ENCODE measurements at regions not wholly inside any gene's neighbourhood (a gene's known extent, or its start where the extent isn't known, plus 50 kb on each side); places are given as distances from the start of the nearest gene placed in this dataset.

DNA sequence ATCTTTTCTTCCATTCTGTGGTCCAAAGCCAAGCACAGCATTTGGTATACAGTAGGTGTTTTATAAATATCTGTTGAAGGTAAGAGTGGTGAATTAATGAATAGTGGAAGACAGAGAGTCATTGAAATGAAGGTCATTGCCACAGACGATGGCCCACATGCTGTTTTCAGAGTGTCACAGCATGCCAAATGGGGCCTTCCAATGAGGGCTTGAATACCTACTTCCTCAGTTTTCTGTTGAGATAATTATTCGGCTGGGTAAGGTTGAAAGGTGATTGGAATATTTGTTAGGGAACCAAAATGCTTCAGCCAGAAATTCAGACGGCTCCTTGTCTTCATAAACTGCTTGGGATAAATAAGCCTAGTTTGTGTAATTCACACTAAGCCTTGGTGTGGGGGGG is 205.3 kb upstream of the TBL1XR1 start:
- TF ChIP-seq CTCF (IDR thresholded peaks at IDR 0.05) (no peak), EZH2 (IDR thresholded peaks at IDR 0.05; ENCODE audit: borderline replicate concordance, insufficient read depth, low read depth, low read length, poor library complexity, severe bottlenecking) (no peak)
